Tibial nerve (tissue), 4 donors: ENCODE measurements at regions not wholly inside any gene's neighbourhood (a gene's known extent, or its start where the extent isn't known, plus 50 kb on each side); places are given as distances from the start of the nearest gene placed in this dataset.

ENCODE experiments used
- DNase-seq, 2 donors: peaks; one replicate each; pipeline ENCODE4 v3.0.0-alpha.2; 2019; ENCODE audit warnings: low spot score in 2 of 2
- H3K27ac ChIP-seq, 4 donors: fragments of 200-600 bp; sonication (generic) in 3 of 4; one replicate each; pipeline ENCODE4 v1.5.1; 2017 to 2019; ENCODE audit warnings: mild to moderate bottlenecking in 1 of 4
- H3K27me3 ChIP-seq, 2 donors: fragments of 200-600 bp; sonication (generic) in 1 of 2; one replicate each; pipeline versions ENCODE4 v1.5.1 to v1.6.0; 2017 to 2019
- H3K36me3 ChIP-seq, 3 donors: fragments of 200-600 bp; sonication (generic); one replicate each; pipeline ENCODE4 v1.5.1; 2018 to 2019
- H3K4me1 ChIP-seq, 4 donors: fragments of 200-600 bp; sonication (generic) in 3 of 4; one replicate each; pipeline ENCODE4 v1.5.1; 2017 to 2019
- H3K4me3 ChIP-seq, 4 donors: fragments of 200-600 bp; sonication (generic) in 3 of 4; one replicate each; pipeline ENCODE4 v1.5.1; 2017 to 2019; ENCODE audit warnings: mild to moderate bottlenecking in 1 of 4, moderate library complexity in 1 of 4
- H3K9me3 ChIP-seq, 4 donors: fragments of 200-600 bp; sonication (generic) in 3 of 4; one replicate each; pipeline ENCODE4 v1.5.1; 2017 to 2019
- EP300 ChIP-seq, 2 donors: sonication (generic); formaldehyde crosslinking; IDR thresholded peaks; one replicate each; pipeline ENCODE4 v1.6.1; 2017; ENCODE audit warnings: antibody characterized with exemption in 2 of 2, mild to moderate bottlenecking in 1 of 2
- POLR2A ChIP-seq, 2 donors: fragments of 450-650 bp; IDR thresholded peaks; one replicate each; pipeline ENCODE4 v1.6.1; 2017; ENCODE audit warnings: antibody characterized with exemption in 2 of 2, mild to moderate bottlenecking in 2 of 2, moderate library complexity in 2 of 2
- WGBS, 2 donors: methylation state at CpG; one replicate each; pipeline ENCODE4 v1.1.5; 2018; 5-methylcytosine and 5-hydroxymethylcytosine counted together
- TF ChIP-seq, protein P1 (sequence below), 5 experiments: fragments of 200-600 bp in 3 of 5; fragments of 450-650 bp in 2 of 5; sonication (generic) in 3 of 5; IDR thresholded peaks; one replicate each; pipeline ENCODE4 v1.5.1; 2016 to 2019; ENCODE audit warnings: antibody characterized with exemption in 5 of 5, mild to moderate bottlenecking in 3 of 5, moderate library complexity in 2 of 5

- Histone ChIP-seq H3K36me3 (no peaks in the 10 kb centered on the region), H3K9me3 (no peaks in the 10 kb centered on the region), H3K4me3 (no peak overlapping the region), H3K4me1 (peaks cover 0 to 6% (median 0%) of the 10 kb centered on the region in 4 donors), H3K27me3 (no peaks in the 10 kb centered on the region), H3K27ac (no peak overlapping the region)
- WGBS, 2 donors, result 22 to 25% methylated on average over 1 of the region's 1 CpG
- no peak for DNase-seq
- TF ChIP-seq POLR2A (IDR thresholded peaks at IDR 0.05) (no peak), EP300 (IDR thresholded peaks at IDR 0.05) (no peak)
- TF ChIP-seq, protein P1, sequence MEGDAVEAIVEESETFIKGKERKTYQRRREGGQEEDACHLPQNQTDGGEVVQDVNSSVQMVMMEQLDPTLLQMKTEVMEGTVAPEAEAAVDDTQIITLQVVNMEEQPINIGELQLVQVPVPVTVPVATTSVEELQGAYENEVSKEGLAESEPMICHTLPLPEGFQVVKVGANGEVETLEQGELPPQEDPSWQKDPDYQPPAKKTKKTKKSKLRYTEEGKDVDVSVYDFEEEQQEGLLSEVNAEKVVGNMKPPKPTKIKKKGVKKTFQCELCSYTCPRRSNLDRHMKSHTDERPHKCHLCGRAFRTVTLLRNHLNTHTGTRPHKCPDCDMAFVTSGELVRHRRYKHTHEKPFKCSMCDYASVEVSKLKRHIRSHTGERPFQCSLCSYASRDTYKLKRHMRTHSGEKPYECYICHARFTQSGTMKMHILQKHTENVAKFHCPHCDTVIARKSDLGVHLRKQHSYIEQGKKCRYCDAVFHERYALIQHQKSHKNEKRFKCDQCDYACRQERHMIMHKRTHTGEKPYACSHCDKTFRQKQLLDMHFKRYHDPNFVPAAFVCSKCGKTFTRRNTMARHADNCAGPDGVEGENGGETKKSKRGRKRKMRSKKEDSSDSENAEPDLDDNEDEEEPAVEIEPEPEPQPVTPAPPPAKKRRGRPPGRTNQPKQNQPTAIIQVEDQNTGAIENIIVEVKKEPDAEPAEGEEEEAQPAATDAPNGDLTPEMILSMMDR (IDR thresholded peaks at IDR 0.05), result no peak
Observed at GRCh38 chr4:126267689-126268088, 952.9 kb downstream of the FAT4 start.

DNA sequence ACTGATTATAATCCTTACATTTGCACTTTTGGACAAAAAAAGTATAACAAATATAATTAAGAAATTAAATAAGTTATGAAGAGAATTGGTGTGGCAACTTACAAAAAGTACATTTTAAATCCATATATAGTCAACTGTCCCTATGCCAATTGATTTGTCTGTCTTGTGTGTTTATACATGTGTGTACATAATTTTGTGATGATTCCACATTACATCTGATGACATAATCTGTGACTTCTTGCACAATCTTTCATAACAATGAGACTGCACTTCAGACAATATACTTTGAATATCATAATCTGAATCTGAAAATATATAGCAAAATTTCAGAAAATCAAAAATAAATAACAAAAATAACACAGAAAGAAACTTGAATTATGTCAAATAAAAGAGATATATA is 953.4 kb downstream of the FAT4 start:
- Histone ChIP-seq H3K4me1 (peaks cover 0 to 2% (median 0%) of the 10 kb centered on the region in 4 donors), H3K27me3 (no peaks in the 10 kb centered on the region), H3K36me3 (no peaks in the 10 kb centered on the region), H3K4me3 (no peak overlapping the region), H3K9me3 (no peaks in the 10 kb centered on the region), H3K27ac (no peak overlapping the region)
- no peak for DNase-seq
- TF ChIP-seq, protein P1 (IDR thresholded peaks at IDR 0.05), result no peak
- TF ChIP-seq EP300 (IDR thresholded peaks at IDR 0.05), result no peak
- TF ChIP-seq POLR2A (IDR thresholded peaks at IDR 0.05), result no peak

- no peak for DNase-seq
- Histone ChIP-seq H3K4me3 (no peak overlapping the region), H3K27me3 (no peaks in the 10 kb centered on the region), H3K36me3 (no peaks in the 10 kb centered on the region), H3K4me1 (no peaks in the 10 kb centered on the region), H3K27ac (no peak overlapping the region), H3K9me3 (no peaks in the 10 kb centered on the region)
- WGBS, 2 donors, result 74 to 77% methylated on average over 6 of the region's 6 CpGs
- no peak for TF ChIP-seq EP300 (IDR thresholded peaks at IDR 0.05)
- TF ChIP-seq, protein P1 (IDR thresholded peaks at IDR 0.05), result no peak
- no peak for TF ChIP-seq POLR2A (IDR thresholded peaks at IDR 0.05)
Observed at GRCh38 chr4:126269106-126269505, 954.4 kb downstream of the FAT4 start.

DNA sequence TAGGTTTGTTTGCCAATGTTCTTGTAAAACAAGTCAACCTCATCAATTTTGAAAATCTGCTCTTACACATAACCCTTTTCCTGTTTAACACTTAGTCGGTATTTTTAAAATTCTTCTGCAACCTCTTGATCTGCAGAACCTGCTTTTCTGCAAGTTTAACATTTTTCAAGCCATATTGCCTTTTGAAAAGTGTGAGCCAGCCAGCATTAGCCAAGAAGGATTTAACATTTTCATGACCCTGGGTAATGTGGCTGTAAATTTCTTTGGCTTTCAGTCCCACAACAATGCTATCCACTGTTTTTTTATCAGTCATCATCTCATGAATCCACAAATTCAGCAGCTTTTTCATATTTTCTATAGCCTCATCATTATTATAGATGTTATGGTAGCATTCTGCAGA is 956.5 kb downstream of the FAT4 start:
- H3K27ac ChIP-seq, result no peak overlapping the region
- 7 to 21% methylated on average over 1 of the region's 1 CpG for WGBS, 2 donors
- no peaks in the 10 kb centered on the region for H3K4me1 ChIP-seq
- TF ChIP-seq, protein P1 (IDR thresholded peaks at IDR 0.05), result no peak
- no peak for TF ChIP-seq EP300 (IDR thresholded peaks at IDR 0.05)
- no peak for TF ChIP-seq POLR2A (IDR thresholded peaks at IDR 0.05)
- no peaks in the 10 kb centered on the region for H3K27me3 ChIP-seq
- DNase-seq, result no peak
- no peaks in the 10 kb centered on the region for H3K36me3 ChIP-seq
- H3K4me3 ChIP-seq, result no peak overlapping the region
- H3K9me3 ChIP-seq, result no peaks in the 10 kb centered on the region

- TF ChIP-seq EP300 (IDR thresholded peaks at IDR 0.05), result no peak
- TF ChIP-seq, protein P1 (IDR thresholded peaks at IDR 0.05), result no peak
- TF ChIP-seq POLR2A (IDR thresholded peaks at IDR 0.05), result no peak
Observed at GRCh38 chr4:126273746-126274145, 959.0 kb downstream of the FAT4 start.

More at GRCh38 chr4:126273746-126274145, 959.0 kb downstream of the FAT4 start:
- H3K27ac ChIP-seq, result no peak overlapping the region
- no peaks in the 10 kb centered on the region for H3K27me3 ChIP-seq
- H3K36me3 ChIP-seq, result no peaks in the 10 kb centered on the region
- no peak for DNase-seq
- H3K4me3 ChIP-seq, result no peak overlapping the region
- H3K4me1 ChIP-seq, result no peaks in the 10 kb centered on the region
- no peaks in the 10 kb centered on the region for H3K9me3 ChIP-seq
- WGBS, 2 donors, result 64 to 73% methylated on average over 2 of the region's 2 CpGs
